ENCODE measurements at regions not wholly inside any gene's neighbourhood (a gene's known extent, or its start where the extent isn't known, plus 50 kb on each side); places are given as distances from the start of the nearest gene placed in this dataset.

GRCh38 chr21:19844334-19844733, 1153.9 kb upstream of the NCAM2 start:
- no peak for DNase-seq (ENCODE audit: low spot score)

GRCh38 chr21:19850157-19850556, 1148.1 kb upstream of the NCAM2 start:
- no peak for DNase-seq (ENCODE audit: low spot score)

- no peak for DNase-seq (ENCODE audit: low spot score)
Measured at GRCh38 chr21:19853061-19853460, 1145.1 kb upstream of the NCAM2 start.

GRCh38 chr21:19853709-19854575, 1144.3 kb upstream of the NCAM2 start:
- no peak for DNase-seq (ENCODE audit: low spot score)

GRCh38 chr21:19855522-19855921, 1142.7 kb upstream of the NCAM2 start:
- DNase-seq (ENCODE audit: low spot score) = no peak

- DNase-seq (ENCODE audit: low spot score) = no peak
Measured at GRCh38 chr21:19864476-19864875, 1133.7 kb upstream of the NCAM2 start.

- no peak for DNase-seq (ENCODE audit: low spot score)
Measured at GRCh38 chr21:19870682-19871081, 1127.5 kb upstream of the NCAM2 start.

- no peak for DNase-seq (ENCODE audit: low spot score)
Measured at GRCh38 chr21:19874521-19874920, 1123.7 kb upstream of the NCAM2 start.

GRCh38 chr21:19878133-19878532, 1120.1 kb upstream of the NCAM2 start:
- no peak for DNase-seq (ENCODE audit: low spot score)

GRCh38 chr21:19899645-19900044, 1098.6 kb upstream of the NCAM2 start:
- DNase-seq (ENCODE audit: low spot score) = no peak

- no peak for DNase-seq (ENCODE audit: low spot score)
Measured at GRCh38 chr21:19900149-19900548, 1098.1 kb upstream of the NCAM2 start.

GRCh38 chr21:19908390-19908789, 1089.8 kb upstream of the NCAM2 start:
- no peak for DNase-seq (ENCODE audit: low spot score)

GRCh38 chr21:19914028-19914427, 1084.2 kb upstream of the NCAM2 start:
- no peak for DNase-seq (ENCODE audit: low spot score)

- no peak for DNase-seq (ENCODE audit: low spot score)
Measured at GRCh38 chr21:19921211-19921610, 1077.0 kb upstream of the NCAM2 start.

GRCh38 chr21:19922122-19922521, 1076.1 kb upstream of the NCAM2 start:
- no peak for DNase-seq (ENCODE audit: low spot score)

GRCh38 chr21:19935467-19935866, 1062.7 kb upstream of the NCAM2 start:
- no peak for DNase-seq (ENCODE audit: low spot score)

- no peak for DNase-seq (ENCODE audit: low spot score)
Measured at GRCh38 chr21:19937619-19938018, 1060.6 kb upstream of the NCAM2 start.

GRCh38 chr21:19941626-19942025, 1056.6 kb upstream of the NCAM2 start:
- DNase-seq (ENCODE audit: low spot score) = no peak

- no peak for DNase-seq (ENCODE audit: low spot score)
Measured at GRCh38 chr21:19950347-19950746, 1047.9 kb upstream of the NCAM2 start.

- no peak for DNase-seq (ENCODE audit: low spot score)
Measured at GRCh38 chr21:19969156-19969555, 1029.1 kb upstream of the NCAM2 start.

- no peak for DNase-seq (ENCODE audit: low spot score)
Measured at GRCh38 chr21:19981938-19982337, 1016.3 kb upstream of the NCAM2 start.

- DNase-seq (ENCODE audit: low spot score) = no peak
Measured at GRCh38 chr21:19986396-19986795, 1011.8 kb upstream of the NCAM2 start.

GRCh38 chr21:19987671-19988070, 1010.5 kb upstream of the NCAM2 start:
- no peak for DNase-seq (ENCODE audit: low spot score)

- DNase-seq (ENCODE audit: low spot score) = no peak
Measured at GRCh38 chr21:19992540-19992939, 1005.7 kb upstream of the NCAM2 start.
